ENCODE measurements at regions not wholly inside any gene's neighbourhood (a gene's known extent, or its start where the extent isn't known, plus 50 kb on each side); places are given as distances from the start of the nearest gene placed in this dataset.

- no peak for TF ChIP-seq CTCF (conservative IDR thresholded peaks at IDR 0.05; ENCODE audit: low read depth, low read length)
- DNase-seq (ENCODE audit: low read depth), result no peak
- H3K4me3 ChIP-seq (ENCODE audit: low read depth, low read length), result no peak overlapping the region
These were observed 103.8 kb upstream of the OSR1 start for GRCh38 chr2:19462256-19462645.

GRCh38 chr2:19461504-19462255 is 103.3 kb upstream of the OSR1 start:
- TF ChIP-seq CTCF (conservative IDR thresholded peaks at IDR 0.05; ENCODE audit: low read depth, low read length), result no peak
- no peak overlapping the region for H3K4me3 ChIP-seq (ENCODE audit: low read depth, low read length)
- no peak for DNase-seq (ENCODE audit: low read depth)

- no peak for DNase-seq (ENCODE audit: low read depth)
- no peak for TF ChIP-seq CTCF (conservative IDR thresholded peaks at IDR 0.05; ENCODE audit: low read depth, low read length)
- H3K4me3 ChIP-seq (ENCODE audit: low read depth, low read length), result no peak overlapping the region
These were observed 102.3 kb upstream of the OSR1 start for GRCh38 chr2:19460761-19461160.

- no peak for DNase-seq (ENCODE audit: low read depth)
- H3K4me3 ChIP-seq (ENCODE audit: low read depth, low read length), result no peak overlapping the region
- TF ChIP-seq CTCF (conservative IDR thresholded peaks at IDR 0.05; ENCODE audit: low read depth, low read length), result no peak
These were observed 100.1 kb upstream of the OSR1 start for GRCh38 chr2:19458427-19459003.

DNA sequence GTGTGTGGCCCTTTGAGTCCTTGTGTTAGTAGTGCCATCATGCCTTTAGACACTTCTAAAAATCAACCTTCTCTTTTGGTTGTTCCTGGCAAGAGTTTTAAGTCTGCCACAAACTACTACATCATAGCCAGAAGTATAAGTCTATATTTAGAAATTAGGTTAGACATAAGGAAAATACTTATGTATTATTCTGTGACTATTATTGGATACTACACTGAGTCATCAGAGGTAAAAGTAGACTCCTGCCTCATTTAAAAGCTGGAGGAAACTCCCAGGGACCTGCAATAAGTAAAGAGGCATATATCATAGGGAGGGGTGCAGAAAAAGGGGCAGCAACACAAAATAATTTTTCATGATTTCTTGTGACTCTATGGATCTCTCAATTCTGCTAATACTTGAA is 99.4 kb upstream of the OSR1 start:
- no peak overlapping the region for H3K4me3 ChIP-seq (ENCODE audit: low read depth, low read length)
- no peak for TF ChIP-seq CTCF (conservative IDR thresholded peaks at IDR 0.05; ENCODE audit: low read depth, low read length)
- DNase-seq (ENCODE audit: low read depth), result no peak

GRCh38 chr2:19456705-19457309 is 98.4 kb upstream of the OSR1 start:
- no peak for DNase-seq (ENCODE audit: low read depth)
- no peak overlapping the region for H3K4me3 ChIP-seq (ENCODE audit: low read depth, low read length)
- no peak for TF ChIP-seq CTCF (conservative IDR thresholded peaks at IDR 0.05; ENCODE audit: low read depth, low read length)

All from choroid plexus epithelial cell (primary cell).